ENCODE measurements at regions not wholly inside any gene's neighbourhood (a gene's known extent, or its start where the extent isn't known, plus 50 kb on each side); places are given as distances from the start of the nearest gene placed in this dataset.

DNA sequence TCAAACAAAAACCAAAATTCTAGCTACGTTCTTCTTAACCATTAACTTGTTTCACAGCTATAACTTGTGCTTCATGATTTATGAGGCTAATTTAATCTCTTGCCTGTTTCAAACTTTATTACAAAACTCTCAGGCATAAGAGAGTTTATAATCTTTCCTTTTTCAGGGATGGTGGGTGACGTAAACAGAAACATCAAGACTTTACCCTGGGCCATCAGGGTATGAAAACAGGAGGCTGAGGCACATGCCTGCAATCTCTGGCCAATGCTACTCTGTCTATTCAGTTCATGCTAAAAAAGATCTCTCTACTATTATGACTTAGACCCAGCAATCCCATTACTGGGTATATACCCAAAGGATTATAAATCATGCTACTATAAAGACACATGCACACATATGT lies 55.9 kb upstream of the VWC2 start (continued):
- TF ChIP-seq, protein P1, sequence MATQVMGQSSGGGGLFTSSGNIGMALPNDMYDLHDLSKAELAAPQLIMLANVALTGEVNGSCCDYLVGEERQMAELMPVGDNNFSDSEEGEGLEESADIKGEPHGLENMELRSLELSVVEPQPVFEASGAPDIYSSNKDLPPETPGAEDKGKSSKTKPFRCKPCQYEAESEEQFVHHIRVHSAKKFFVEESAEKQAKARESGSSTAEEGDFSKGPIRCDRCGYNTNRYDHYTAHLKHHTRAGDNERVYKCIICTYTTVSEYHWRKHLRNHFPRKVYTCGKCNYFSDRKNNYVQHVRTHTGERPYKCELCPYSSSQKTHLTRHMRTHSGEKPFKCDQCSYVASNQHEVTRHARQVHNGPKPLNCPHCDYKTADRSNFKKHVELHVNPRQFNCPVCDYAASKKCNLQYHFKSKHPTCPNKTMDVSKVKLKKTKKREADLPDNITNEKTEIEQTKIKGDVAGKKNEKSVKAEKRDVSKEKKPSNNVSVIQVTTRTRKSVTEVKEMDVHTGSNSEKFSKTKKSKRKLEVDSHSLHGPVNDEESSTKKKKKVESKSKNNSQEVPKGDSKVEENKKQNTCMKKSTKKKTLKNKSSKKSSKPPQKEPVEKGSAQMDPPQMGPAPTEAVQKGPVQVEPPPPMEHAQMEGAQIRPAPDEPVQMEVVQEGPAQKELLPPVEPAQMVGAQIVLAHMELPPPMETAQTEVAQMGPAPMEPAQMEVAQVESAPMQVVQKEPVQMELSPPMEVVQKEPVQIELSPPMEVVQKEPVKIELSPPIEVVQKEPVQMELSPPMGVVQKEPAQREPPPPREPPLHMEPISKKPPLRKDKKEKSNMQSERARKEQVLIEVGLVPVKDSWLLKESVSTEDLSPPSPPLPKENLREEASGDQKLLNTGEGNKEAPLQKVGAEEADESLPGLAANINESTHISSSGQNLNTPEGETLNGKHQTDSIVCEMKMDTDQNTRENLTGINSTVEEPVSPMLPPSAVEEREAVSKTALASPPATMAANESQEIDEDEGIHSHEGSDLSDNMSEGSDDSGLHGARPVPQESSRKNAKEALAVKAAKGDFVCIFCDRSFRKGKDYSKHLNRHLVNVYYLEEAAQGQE (IDR thresholded peaks at IDR 0.05; ENCODE audit: unreplicated experiment) = no peak
- TF ChIP-seq EZH2 (IDR thresholded peaks at IDR 0.05; ENCODE audit: low read depth, unreplicated experiment) = no peak
- TF ChIP-seq, protein P2, sequence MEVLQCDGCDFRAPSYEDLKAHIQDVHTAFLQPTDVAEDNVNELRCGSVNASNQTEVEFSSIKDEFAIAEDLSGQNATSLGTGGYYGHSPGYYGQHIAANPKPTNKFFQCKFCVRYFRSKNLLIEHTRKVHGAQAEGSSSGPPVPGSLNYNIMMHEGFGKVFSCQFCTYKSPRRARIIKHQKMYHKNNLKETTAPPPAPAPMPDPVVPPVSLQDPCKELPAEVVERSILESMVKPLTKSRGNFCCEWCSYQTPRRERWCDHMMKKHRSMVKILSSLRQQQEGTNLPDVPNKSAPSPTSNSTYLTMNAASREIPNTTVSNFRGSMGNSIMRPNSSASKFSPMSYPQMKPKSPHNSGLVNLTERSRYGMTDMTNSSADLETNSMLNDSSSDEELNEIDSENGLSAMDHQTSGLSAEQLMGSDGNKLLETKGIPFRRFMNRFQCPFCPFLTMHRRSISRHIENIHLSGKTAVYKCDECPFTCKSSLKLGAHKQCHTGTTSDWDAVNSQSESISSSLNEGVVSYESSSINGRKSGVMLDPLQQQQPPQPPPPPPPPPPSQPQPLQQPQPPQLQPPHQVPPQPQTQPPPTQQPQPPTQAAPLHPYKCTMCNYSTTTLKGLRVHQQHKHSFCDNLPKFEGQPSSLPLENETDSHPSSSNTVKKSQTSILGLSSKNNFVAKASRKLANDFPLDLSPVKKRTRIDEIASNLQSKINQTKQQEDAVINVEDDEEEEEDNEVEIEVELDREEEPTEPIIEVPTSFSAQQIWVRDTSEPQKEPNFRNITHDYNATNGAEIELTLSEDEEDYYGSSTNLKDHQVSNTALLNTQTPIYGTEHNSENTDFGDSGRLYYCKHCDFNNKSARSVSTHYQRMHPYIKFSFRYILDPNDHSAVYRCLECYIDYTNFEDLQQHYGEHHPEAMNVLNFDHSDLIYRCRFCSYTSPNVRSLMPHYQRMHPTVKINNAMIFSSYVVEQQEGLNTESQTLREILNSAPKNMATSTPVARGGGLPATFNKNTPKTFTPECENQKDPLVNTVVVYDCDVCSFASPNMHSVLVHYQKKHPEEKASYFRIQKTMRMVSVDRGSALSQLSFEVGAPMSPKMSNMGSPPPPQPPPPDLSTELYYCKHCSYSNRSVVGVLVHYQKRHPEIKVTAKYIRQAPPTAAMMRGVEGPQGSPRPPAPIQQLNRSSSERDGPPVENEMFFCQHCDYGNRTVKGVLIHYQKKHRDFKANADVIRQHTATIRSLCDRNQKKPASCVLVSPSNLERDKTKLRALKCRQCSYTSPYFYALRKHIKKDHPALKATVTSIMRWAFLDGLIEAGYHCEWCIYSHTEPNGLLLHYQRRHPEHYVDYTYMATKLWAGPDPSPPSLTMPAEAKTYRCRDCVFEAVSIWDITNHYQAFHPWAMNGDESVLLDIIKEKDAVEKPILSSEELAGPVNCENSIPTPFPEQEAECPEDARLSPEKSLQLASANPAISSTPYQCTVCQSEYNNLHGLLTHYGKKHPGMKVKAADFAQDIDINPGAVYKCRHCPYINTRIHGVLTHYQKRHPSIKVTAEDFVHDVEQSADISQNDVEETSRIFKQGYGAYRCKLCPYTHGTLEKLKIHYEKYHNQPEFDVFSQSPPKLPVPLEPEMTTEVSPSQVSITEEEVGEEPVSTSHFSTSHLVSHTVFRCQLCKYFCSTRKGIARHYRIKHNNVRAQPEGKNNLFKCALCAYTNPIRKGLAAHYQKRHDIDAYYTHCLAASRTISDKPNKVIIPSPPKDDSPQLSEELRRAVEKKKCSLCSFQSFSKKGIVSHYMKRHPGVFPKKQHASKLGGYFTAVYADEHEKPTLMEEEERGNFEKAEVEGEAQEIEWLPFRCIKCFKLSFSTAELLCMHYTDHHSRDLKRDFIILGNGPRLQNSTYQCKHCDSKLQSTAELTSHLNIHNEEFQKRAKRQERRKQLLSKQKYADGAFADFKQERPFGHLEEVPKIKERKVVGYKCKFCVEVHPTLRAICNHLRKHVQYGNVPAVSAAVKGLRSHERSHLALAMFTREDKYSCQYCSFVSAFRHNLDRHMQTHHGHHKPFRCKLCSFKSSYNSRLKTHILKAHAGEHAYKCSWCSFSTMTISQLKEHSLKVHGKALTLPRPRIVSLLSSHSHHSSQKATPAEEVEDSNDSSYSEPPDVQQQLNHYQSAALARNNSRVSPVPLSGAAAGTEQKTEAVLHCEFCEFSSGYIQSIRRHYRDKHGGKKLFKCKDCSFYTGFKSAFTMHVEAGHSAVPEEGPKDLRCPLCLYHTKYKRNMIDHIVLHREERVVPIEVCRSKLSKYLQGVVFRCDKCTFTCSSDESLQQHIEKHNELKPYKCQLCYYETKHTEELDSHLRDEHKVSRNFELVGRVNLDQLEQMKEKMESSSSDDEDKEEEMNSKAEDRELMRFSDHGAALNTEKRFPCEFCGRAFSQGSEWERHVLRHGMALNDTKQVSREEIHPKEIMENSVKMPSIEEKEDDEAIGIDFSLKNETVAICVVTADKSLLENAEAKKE (CRISPR knock-in tag; IDR thresholded peaks at IDR 0.05) = no peak

- no peaks in the 10 kb centered on the region for H4K20me1 ChIP-seq (replicated peaks; ENCODE audit: insufficient read depth)
- no peak overlapping the region for H3K27ac ChIP-seq (ENCODE audit: low read depth)
- Mint-ChIP-seq H3K4me1 (peaks cover 2% of the 10 kb centered on the region), H3K4me3 (no peak overlapping the region), H3K27me3 (ENCODE audit: insufficient read depth, low read depth, poor library complexity) (no peaks in the 10 kb centered on the region), H3K9me3 (peaks cover 2% of the 10 kb centered on the region; the same call in 1 of the 3 replicates), H3K36me3 (ENCODE audit: low read depth) (no peaks in the 10 kb centered on the region; the same call in 2 of the 3 replicates), H3K27ac (no peak overlapping the region)
- DNase-seq (ENCODE audit: low spot score) (no peak), ATAC-seq (no peak)
- H3K4me2 ChIP-seq = no peak overlapping the region
- H2AFZ ChIP-seq = no peak overlapping the region
- H3K4me1 ChIP-seq (ENCODE audit: insufficient read depth) = no peaks in the 10 kb centered on the region; the same call in 1 of the 2 replicates
- H3K4me3 ChIP-seq = no peak overlapping the region
- H3K9me2 ChIP-seq (ENCODE audit: insufficient read depth) = 0 out of 2 replicates have a peak, but pooled peaks cover 10% of the 10 kb centered on the region
- H3K27me3 ChIP-seq (ENCODE audit: insufficient read depth) = no peaks in the 10 kb centered on the region
- TF ChIP-seq EZH2 (IDR thresholded peaks at IDR 0.05; ENCODE audit: low read depth, unreplicated experiment) = no peak
- TF ChIP-seq ETS1 (IDR thresholded peaks at IDR 0.05) = no peak
- TF ChIP-seq CREB1 (CRISPR knock-in tag; IDR thresholded peaks at IDR 0.05; ENCODE audit: low read depth) = no peak
- no peak for TF ChIP-seq STAT1 (IDR thresholded peaks at IDR 0.05; ENCODE audit: unreplicated experiment)
- H3K79me2 ChIP-seq (replicated peaks; ENCODE audit: insufficient read depth) = no peaks in the 10 kb centered on the region
- H3F3A ChIP-seq (replicated peaks; ENCODE audit: low read depth) = no peaks in the 10 kb centered on the region
- no peaks in the 10 kb centered on the region for H3K36me3 ChIP-seq (ENCODE audit: insufficient read depth)
These were observed 54.7 kb upstream of the VWC2 start for GRCh38 chr7:49718760-49719159.

Measured in GM23338 (cell line).